Stimulated activated CD8-positive, alpha-beta memory T cell treated with anti-CD3 and anti-CD28 coated beads, Interleukin-7, amount 100 ng/mL, for 48 hours (primary cell): ENCODE measurements at regions not wholly inside any gene's neighbourhood (a gene's known extent, or its start where the extent isn't known, plus 50 kb on each side); places are given as distances from the start of the nearest gene placed in this dataset.

ENCODE experiments used
- DNase-seq, 2 donors: peaks; one replicate each; pipeline ENCODE4 v3.0.0-alpha.2; 2020; ENCODE audit warnings: low read depth in 1 of 2; ENCODE audit errors: extremely low read depth in 1 of 2

DNA sequence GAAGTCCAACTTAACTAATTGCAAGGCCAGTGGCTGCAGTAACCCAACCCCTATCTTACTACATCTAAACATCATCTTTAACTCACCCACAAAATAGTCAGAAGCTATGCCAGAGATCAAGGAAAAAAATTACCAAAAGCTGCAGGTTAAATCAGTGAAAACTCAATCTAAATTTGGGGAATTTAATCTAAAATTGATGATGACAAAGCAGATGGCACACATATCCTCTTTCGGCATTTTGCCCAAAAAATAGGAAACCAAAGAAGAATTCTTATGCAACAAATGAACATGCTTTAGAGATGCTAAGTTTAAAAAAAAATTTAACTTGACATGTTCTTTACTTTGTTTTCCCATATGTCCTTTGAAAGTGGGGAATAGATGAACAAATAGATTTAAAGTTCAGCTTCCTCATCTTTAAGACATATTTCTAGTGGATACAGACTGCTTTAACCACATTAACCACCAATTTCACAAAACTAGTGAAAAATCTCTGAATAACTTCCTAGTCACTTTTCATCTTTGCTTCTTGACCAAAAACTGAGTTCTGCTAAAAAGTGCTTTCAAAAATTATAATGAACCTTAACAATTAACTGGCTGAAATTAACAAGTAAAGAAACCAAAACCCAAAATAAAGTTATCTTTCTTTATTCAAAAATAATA, 74.3 kb upstream of the CCDC150 start:
- no peak for DNase-seq

DNA sequence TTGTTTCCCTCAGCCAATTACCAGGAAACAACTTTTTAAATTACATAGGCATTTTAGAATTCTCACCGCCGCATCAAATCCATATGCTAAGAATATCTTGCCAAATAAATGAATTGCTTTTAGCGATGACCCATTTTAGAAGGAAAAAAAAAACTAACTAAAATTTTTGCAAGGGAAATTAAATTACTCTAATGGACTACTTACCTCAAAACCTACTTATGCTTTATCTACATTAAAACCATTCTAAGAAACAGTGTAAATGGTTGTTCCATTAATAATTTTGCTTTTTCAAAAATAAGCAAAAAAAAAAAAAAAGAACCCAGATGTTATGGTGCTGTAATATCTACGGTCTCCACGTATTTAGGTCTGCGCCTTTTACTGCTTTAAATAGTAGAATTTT, 73.5 kb upstream of the CCDC150 start:
- no peak for DNase-seq

GRCh38 chr2:196566961-196567666, 72.4 kb upstream of the CCDC150 start:
- no peak for DNase-seq

- DNase-seq = no peak
These were observed 71.0 kb upstream of the CCDC150 start for GRCh38 chr2:196568506-196568905.

GRCh38 chr2:196584903-196585302, 54.6 kb upstream of the CCDC150 start:
- no peak for DNase-seq

GRCh38 chr2:196586511-196586991, 53.0 kb upstream of the CCDC150 start:
- DNase-seq = no peak

DNA sequence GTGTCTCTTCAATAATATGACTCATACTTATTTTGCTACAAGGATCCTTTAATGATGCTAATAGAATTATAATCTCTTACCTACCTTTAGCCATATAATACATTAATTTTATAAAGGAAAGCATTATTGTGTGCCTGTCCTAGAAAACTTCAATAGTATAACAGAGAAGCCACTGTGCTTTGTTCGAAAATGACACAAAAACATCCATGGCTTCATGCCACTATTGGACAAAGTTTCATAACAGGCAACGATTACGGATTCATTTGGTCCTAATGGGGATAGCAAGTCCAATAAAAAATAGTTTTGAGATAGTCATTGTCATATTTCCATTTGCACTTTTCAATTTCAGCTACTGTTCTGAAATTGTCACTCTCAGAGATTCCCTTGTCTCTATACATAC, 52.5 kb upstream of the CCDC150 start:
- DNase-seq = no peak

- no peak for DNase-seq
These were observed 51.8 kb upstream of the CCDC150 start for GRCh38 chr2:196587739-196588138.

DNA sequence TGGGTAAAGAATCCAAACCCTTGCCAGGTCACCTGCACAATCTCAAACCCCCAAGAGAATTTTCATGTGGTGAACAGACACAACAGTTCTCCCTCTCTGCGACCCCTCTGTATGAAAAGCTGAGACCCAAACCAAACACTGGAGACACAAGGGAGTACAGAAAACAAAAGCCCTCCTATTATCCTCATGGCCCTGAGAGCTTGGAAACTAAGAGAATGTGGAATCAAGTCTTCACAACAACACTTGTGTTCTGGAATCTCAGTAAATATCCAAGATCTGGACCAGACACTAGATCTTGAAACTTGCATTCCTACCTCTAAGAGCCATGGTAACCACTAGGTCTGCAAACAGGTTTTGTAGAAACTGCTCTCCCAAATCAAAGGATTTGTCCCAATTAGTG, 50.1 kb upstream of the CCDC150 start:
- DNase-seq = no peak
